ENCODE measurements at regions not wholly inside any gene's neighbourhood (a gene's known extent, or its start where the extent isn't known, plus 50 kb on each side); places are given as distances from the start of the nearest gene placed in this dataset.

GRCh38 chr20:6228302-6228843 lies 105.5 kb upstream of the FERMT1 start:
- H3K27ac ChIP-seq (ENCODE audit: low read depth, low read length), result no peak overlapping the region
- no peaks in the 10 kb centered on the region for H3K27me3 ChIP-seq (ENCODE audit: control insufficient read depth, insufficient read depth, low read length)
- ChIA-PET POLR2A (no interaction called here), CTCF (no interaction called here)
- no peaks in the 10 kb centered on the region for H3K9me3 ChIP-seq (ENCODE audit: control insufficient read depth, insufficient read depth, low read length)
- no peak overlapping the region for H3K4me3 ChIP-seq (ENCODE audit: low read depth, low read length)
- no peak for DNase-seq (ENCODE audit: low read depth, low spot score)
- TF ChIP-seq, protein P1, sequence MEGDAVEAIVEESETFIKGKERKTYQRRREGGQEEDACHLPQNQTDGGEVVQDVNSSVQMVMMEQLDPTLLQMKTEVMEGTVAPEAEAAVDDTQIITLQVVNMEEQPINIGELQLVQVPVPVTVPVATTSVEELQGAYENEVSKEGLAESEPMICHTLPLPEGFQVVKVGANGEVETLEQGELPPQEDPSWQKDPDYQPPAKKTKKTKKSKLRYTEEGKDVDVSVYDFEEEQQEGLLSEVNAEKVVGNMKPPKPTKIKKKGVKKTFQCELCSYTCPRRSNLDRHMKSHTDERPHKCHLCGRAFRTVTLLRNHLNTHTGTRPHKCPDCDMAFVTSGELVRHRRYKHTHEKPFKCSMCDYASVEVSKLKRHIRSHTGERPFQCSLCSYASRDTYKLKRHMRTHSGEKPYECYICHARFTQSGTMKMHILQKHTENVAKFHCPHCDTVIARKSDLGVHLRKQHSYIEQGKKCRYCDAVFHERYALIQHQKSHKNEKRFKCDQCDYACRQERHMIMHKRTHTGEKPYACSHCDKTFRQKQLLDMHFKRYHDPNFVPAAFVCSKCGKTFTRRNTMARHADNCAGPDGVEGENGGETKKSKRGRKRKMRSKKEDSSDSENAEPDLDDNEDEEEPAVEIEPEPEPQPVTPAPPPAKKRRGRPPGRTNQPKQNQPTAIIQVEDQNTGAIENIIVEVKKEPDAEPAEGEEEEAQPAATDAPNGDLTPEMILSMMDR (IDR thresholded peaks at IDR 0.05; ENCODE audit: low read depth, low read length), result no peak

DNA sequence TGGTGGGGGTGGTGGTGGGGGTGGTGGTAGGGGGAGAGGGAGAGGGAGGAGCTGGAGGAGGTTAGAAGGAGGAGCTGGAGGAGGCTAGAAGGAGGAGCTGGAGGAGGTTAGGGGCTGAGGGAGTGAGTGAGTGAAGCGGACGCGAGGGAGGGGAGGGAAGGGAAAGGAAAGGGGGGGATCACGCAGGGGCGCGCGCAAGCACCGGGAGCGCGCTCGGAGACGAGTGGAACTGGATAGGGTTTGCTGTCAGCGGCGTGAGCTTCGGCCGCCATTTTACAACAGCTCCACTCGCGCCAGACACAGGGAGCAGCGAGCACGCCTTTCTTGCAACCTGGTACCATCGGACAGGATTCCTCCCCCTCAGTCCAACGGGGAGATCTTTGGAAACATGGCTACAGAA lies 90.5 kb upstream of the FERMT1 start:
- ChIA-PET CTCF (no interaction called here), POLR2A (no interaction called here)
- peaks cover 5% of the 10 kb centered on the region; the same call in 1 of the 2 replicates for H3K9me3 ChIP-seq (ENCODE audit: control insufficient read depth, insufficient read depth, low read length)
- no peak for DNase-seq (ENCODE audit: low read depth, low spot score)
- no peak overlapping the region for H3K27ac ChIP-seq (ENCODE audit: low read depth, low read length)
- H3K27me3 ChIP-seq (ENCODE audit: control insufficient read depth, insufficient read depth, low read length), result no peaks in the 10 kb centered on the region
- H3K4me3 ChIP-seq (ENCODE audit: low read depth, low read length), result no peak overlapping the region
- TF ChIP-seq, protein P1 (IDR thresholded peaks at IDR 0.05; ENCODE audit: low read depth, low read length), result no peak

DNA sequence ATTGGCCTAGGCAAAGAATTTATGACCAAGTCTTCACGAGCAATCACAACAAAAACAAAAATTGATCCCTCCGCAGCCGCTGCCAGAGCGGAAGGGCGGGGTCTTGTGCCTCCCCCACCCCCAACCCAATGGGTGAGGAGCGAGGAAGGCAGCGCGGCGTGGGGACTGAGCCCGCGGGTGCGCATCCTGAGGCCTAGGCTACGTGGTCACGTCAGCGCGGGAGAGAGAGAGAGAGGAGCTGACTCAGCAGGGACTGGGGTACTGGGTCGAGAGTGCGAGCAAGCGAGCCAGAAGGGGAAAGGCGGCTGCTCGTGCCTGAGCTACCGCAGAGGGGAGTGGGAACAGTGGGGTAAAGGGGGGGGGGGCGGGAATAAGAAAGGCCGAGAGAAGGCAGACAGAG lies 90.1 kb upstream of the FERMT1 start:
- Histone ChIP-seq H3K4me3 (ENCODE audit: low read depth, low read length) (no peak overlapping the region), H3K27me3 (ENCODE audit: control insufficient read depth, insufficient read depth, low read length) (no peaks in the 10 kb centered on the region), H3K27ac (ENCODE audit: low read depth, low read length) (no peak overlapping the region), H3K9me3 (ENCODE audit: control insufficient read depth, insufficient read depth, low read length) (peaks cover 5% of the 10 kb centered on the region; the same call in 1 of the 2 replicates)
- ChIA-PET POLR2A (no interaction called here), CTCF (no interaction called here)
- no peak for DNase-seq (ENCODE audit: low read depth, low spot score)
- TF ChIP-seq, protein P1 (IDR thresholded peaks at IDR 0.05; ENCODE audit: low read depth, low read length), result no peak

GRCh38 chr20:6209093-6209492 lies 86.3 kb upstream of the FERMT1 start:
- no peak for DNase-seq (ENCODE audit: low read depth, low spot score)
- POLR2A ChIA-PET, result no interaction called here
- no peak overlapping the region for H3K4me3 ChIP-seq (ENCODE audit: low read depth, low read length)
- H3K9me3 ChIP-seq (ENCODE audit: control insufficient read depth, insufficient read depth, low read length), result peaks cover 5% of the 10 kb centered on the region; the same call in 1 of the 2 replicates
- TF ChIP-seq, protein P1 (IDR thresholded peaks at IDR 0.05; ENCODE audit: low read depth, low read length), result no peak
- H3K27ac ChIP-seq (ENCODE audit: low read depth, low read length), result no peak overlapping the region
- CTCF ChIA-PET, result no interaction called here
- no peaks in the 10 kb centered on the region for H3K27me3 ChIP-seq (ENCODE audit: control insufficient read depth, insufficient read depth, low read length)

DNA sequence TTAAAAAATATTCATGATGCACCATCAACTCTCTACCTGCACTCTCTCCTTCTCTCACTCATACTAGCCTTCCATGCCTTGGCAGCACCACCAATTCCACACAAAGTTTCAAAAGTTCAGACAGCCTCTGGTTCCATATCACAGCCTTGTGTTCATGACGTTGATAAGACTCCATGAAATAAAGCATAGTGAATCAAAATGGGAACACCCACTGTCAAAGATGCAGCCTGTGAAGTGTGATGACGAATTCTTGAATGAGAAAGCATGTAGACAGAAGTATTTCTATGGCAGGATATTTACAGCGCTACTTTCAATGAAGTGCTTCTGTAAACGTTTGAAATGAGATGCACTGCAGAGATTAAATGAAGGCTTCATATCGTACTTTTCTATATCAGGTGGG lies 77.3 kb upstream of the FERMT1 start:
- Histone ChIP-seq H3K4me3 (ENCODE audit: low read depth, low read length) (no peak overlapping the region), H3K27ac (ENCODE audit: low read depth, low read length) (no peak overlapping the region), H3K27me3 (ENCODE audit: control insufficient read depth, insufficient read depth, low read length) (no peaks in the 10 kb centered on the region), H3K9me3 (ENCODE audit: control insufficient read depth, insufficient read depth, low read length) (no peaks in the 10 kb centered on the region)
- DNase-seq (ENCODE audit: low read depth, low spot score), result no peak
- POLR2A ChIA-PET, result no interaction called here
- CTCF ChIA-PET, result no interaction called here
- TF ChIP-seq, protein P1 (IDR thresholded peaks at IDR 0.05; ENCODE audit: low read depth, low read length), result no peak

All from AG04450 (cell line).